ENCODE measurements at regions not wholly inside any gene's neighbourhood (a gene's known extent, or its start where the extent isn't known, plus 50 kb on each side); places are given as distances from the start of the nearest gene placed in this dataset.

- ChIA-PET CTCF (no interaction called here), POLR2A (no interaction called here)
- DNase-seq (ENCODE audit: low read depth, low spot score), result no peak
- intact Hi-C loops (cut with micrococcal nuclease; ENCODE audit: unreplicated experiment) (no loop called here), in situ Hi-C loops (cut with HindIII; ENCODE audit: low pct_unique_long_range_greater_than_20kb, low sequenced_read_pairs) (no loop called here)
- ATAC-seq, result no peak
- H3K27ac ChIP-seq (ENCODE audit: low read length), result no peak overlapping the region
- no peaks in the 10 kb centered on the region for H3K9me3 ChIP-seq (ENCODE audit: control insufficient read depth, insufficient read depth, low read depth, low read length)
- TF ChIP-seq TCF7L2 (IDR thresholded peaks at IDR 0.05; ENCODE audit: low read depth, low read length), result no peak
- TF ChIP-seq POLR2AphosphoS5 (IDR thresholded peaks at IDR 0.05; ENCODE audit: low read depth, low read length), result no peak
- no peak for TF ChIP-seq CTCF (IDR thresholded peaks at IDR 0.05)
- TF ChIP-seq SIN3A (IDR thresholded peaks at IDR 0.05; ENCODE audit: borderline replicate concordance, insufficient read depth, low read depth, low read length), result no peak
- no peak for TF ChIP-seq REST (IDR thresholded peaks at IDR 0.05; ENCODE audit: insufficient read depth in 1 of 2, low read depth in 2 of 2, low read length in 1 of 2)
- H3K4me1 ChIP-seq (ENCODE audit: control insufficient read depth, insufficient read depth, low read length), result no peaks in the 10 kb centered on the region
- no peaks in the 10 kb centered on the region for H3K27me3 ChIP-seq (ENCODE audit: control insufficient read depth, insufficient read depth, low read length)
- H3K4me3 ChIP-seq (ENCODE audit: low read depth in 2 of 2, low read length in 2 of 2), result no peak overlapping the region
- BruUV-seq (replicated peaks), result no TSS peak
- H3K36me3 ChIP-seq (ENCODE audit: control insufficient read depth, insufficient read depth, low read length), result no peaks in the 10 kb centered on the region
Observed at GRCh38 chr2:146123714-146124113, 1603.8 kb upstream of the ZEB2 start.

- in situ Hi-C loops (cut with HindIII; ENCODE audit: low pct_unique_long_range_greater_than_20kb, low sequenced_read_pairs), result no loop called here
- H3K36me3 ChIP-seq (ENCODE audit: control insufficient read depth, insufficient read depth, low read length), result no peaks in the 10 kb centered on the region
- no peak overlapping the region for H3K4me3 ChIP-seq (ENCODE audit: low read depth in 2 of 2, low read length in 2 of 2)
- no peaks in the 10 kb centered on the region for H3K27me3 ChIP-seq (ENCODE audit: control insufficient read depth, insufficient read depth, low read length)
- TF ChIP-seq TCF7L2 (IDR thresholded peaks at IDR 0.05; ENCODE audit: low read depth, low read length), result no peak
- TF ChIP-seq SIN3A (IDR thresholded peaks at IDR 0.05; ENCODE audit: borderline replicate concordance, insufficient read depth, low read depth, low read length), result no peak
- TF ChIP-seq POLR2AphosphoS5 (IDR thresholded peaks at IDR 0.05; ENCODE audit: low read depth, low read length), result no peak
- TF ChIP-seq REST (IDR thresholded peaks at IDR 0.05; ENCODE audit: insufficient read depth in 1 of 2, low read depth in 2 of 2, low read length in 1 of 2), result no peak
- intact Hi-C loops (cut with micrococcal nuclease; ENCODE audit: unreplicated experiment), result no loop called here
- DNase-seq (ENCODE audit: low read depth, low spot score) (no peak), ATAC-seq (no peak)
- ChIA-PET POLR2A (no interaction called here), CTCF (no interaction called here)
- no peaks in the 10 kb centered on the region for H3K4me1 ChIP-seq (ENCODE audit: control insufficient read depth, insufficient read depth, low read length)
- no peak overlapping the region for H3K27ac ChIP-seq (ENCODE audit: low read length)
- H3K9me3 ChIP-seq (ENCODE audit: control insufficient read depth, insufficient read depth, low read depth, low read length), result no peaks in the 10 kb centered on the region
- no TSS peak for BruUV-seq (replicated peaks)
Observed at GRCh38 chr2:146123256-146123655, 1603.3 kb upstream of the ZEB2 start.
